ENCODE measurements at regions not wholly inside any gene's neighbourhood (a gene's known extent, or its start where the extent isn't known, plus 50 kb on each side); places are given as distances from the start of the nearest gene placed in this dataset.

- peaks cover 10% of the 10 kb centered on the region; the same call in 1 of the 2 replicates for H3K27me3 ChIP-seq (ENCODE audit: insufficient read depth)
- no peaks in the 10 kb centered on the region for H3F3A ChIP-seq (replicated peaks; ENCODE audit: insufficient read depth)
- no peak for TF ChIP-seq EP300 (IDR thresholded peaks at IDR 0.05; ENCODE audit: borderline replicate concordance in 1 of 2, low read depth in 1 of 2, low read length in 1 of 2)
- no peak for TF ChIP-seq RFX5 (IDR thresholded peaks at IDR 0.05; ENCODE audit: low read length)
- TF ChIP-seq RAD21 (IDR thresholded peaks at IDR 0.05; ENCODE audit: low read length) = no peak
- TF ChIP-seq NFIC (IDR thresholded peaks at IDR 0.05; ENCODE audit: borderline replicate concordance) = no peak
- TF ChIP-seq, protein P1, sequence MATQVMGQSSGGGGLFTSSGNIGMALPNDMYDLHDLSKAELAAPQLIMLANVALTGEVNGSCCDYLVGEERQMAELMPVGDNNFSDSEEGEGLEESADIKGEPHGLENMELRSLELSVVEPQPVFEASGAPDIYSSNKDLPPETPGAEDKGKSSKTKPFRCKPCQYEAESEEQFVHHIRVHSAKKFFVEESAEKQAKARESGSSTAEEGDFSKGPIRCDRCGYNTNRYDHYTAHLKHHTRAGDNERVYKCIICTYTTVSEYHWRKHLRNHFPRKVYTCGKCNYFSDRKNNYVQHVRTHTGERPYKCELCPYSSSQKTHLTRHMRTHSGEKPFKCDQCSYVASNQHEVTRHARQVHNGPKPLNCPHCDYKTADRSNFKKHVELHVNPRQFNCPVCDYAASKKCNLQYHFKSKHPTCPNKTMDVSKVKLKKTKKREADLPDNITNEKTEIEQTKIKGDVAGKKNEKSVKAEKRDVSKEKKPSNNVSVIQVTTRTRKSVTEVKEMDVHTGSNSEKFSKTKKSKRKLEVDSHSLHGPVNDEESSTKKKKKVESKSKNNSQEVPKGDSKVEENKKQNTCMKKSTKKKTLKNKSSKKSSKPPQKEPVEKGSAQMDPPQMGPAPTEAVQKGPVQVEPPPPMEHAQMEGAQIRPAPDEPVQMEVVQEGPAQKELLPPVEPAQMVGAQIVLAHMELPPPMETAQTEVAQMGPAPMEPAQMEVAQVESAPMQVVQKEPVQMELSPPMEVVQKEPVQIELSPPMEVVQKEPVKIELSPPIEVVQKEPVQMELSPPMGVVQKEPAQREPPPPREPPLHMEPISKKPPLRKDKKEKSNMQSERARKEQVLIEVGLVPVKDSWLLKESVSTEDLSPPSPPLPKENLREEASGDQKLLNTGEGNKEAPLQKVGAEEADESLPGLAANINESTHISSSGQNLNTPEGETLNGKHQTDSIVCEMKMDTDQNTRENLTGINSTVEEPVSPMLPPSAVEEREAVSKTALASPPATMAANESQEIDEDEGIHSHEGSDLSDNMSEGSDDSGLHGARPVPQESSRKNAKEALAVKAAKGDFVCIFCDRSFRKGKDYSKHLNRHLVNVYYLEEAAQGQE (IDR thresholded peaks at IDR 0.05; ENCODE audit: low read depth, low read length) = no peak
- TF ChIP-seq NRF1 (IDR thresholded peaks at IDR 0.05; ENCODE audit: low read depth, low read length) = no peak
- no peak for TF ChIP-seq YY1 (IDR thresholded peaks at IDR 0.05; ENCODE audit: low read depth)
- TF ChIP-seq POLR2AphosphoS5 (IDR thresholded peaks at IDR 0.05; ENCODE audit: low read depth, low read length) = no peak
- no peak for TF ChIP-seq SIN3A (IDR thresholded peaks at IDR 0.05; ENCODE audit: borderline replicate concordance, low read depth, low read length)
- no peak for TF ChIP-seq RXRA (IDR thresholded peaks at IDR 0.05; ENCODE audit: borderline replicate concordance, low read depth)
- TF ChIP-seq MAX (IDR thresholded peaks at IDR 0.05; ENCODE audit: low read depth) = no peak
- TF ChIP-seq USF1 (IDR thresholded peaks at IDR 0.05; ENCODE audit: borderline replicate concordance, low read depth) = no peak
- TF ChIP-seq CTCF (IDR thresholded peaks at IDR 0.05) = no peak
- no peak for TF ChIP-seq TCF12 (IDR thresholded peaks at IDR 0.05)
- no peak overlapping the region for H3K4me3 ChIP-seq (ENCODE audit: low read depth in 2 of 2, low read length in 1 of 2)
- 56% methylated on average over 1 of the region's 1 CpG for WGBS (ENCODE audit: low lambda C conversion rate)
- POLR2A ChIA-PET = no interaction called here
- H3K4me2 ChIP-seq = no peak overlapping the region
- H3K9me3 ChIP-seq = no peaks in the 10 kb centered on the region
- no peaks in the 10 kb centered on the region for H3K4me1 ChIP-seq (ENCODE audit: control insufficient read depth in 1 of 2, insufficient read depth in 2 of 2, low read depth in 1 of 2, low read length in 1 of 2)
- no peaks in the 10 kb centered on the region for H3K9me2 ChIP-seq
- no peaks in the 10 kb centered on the region for H3K36me3 ChIP-seq (replicated peaks in 1 of 2; ENCODE audit: control insufficient read depth in 1 of 2, insufficient read depth in 2 of 2, low read length in 1 of 2)
- H3K79me2 ChIP-seq (ENCODE audit: insufficient read depth) = no peaks in the 10 kb centered on the region
- H3K9ac ChIP-seq = no peak overlapping the region
- no peak overlapping the region for H2AFZ ChIP-seq (ENCODE audit: low read depth)
- H3K27ac ChIP-seq (ENCODE audit: low read depth in 2 of 2, low read length in 1 of 2) = no peak overlapping the region
- CTCF ChIA-PET = interaction anchor here (1.1 kb wide), 1 partner anchor 44 kb away, joined by 3 read pairs; no protein-coding TSS in a partner anchor
- DNase-seq = no peak
- no peaks in the 10 kb centered on the region for H4K20me1 ChIP-seq (ENCODE audit: insufficient read depth)
These were observed 97.8 kb downstream of the SNX18 start for GRCh38 chr5:54615381-54615780.

All from SK-N-SH (cell line).